ENCODE measurements at regions not wholly inside any gene's neighbourhood (a gene's known extent, or its start where the extent isn't known, plus 50 kb on each side); places are given as distances from the start of the nearest gene placed in this dataset.

- DNase-seq, result no peak
Measured at GRCh38 chr13:76795701-76796695, 90.2 kb downstream of the KCTD12 start.

- no peak for DNase-seq
Measured at GRCh38 chr13:76792731-76793347, 93.4 kb downstream of the KCTD12 start.

GRCh38 chr13:76790980-76791819 lies 95.0 kb downstream of the KCTD12 start:
- DNase-seq, result no peak

GRCh38 chr13:76790526-76790925 lies 95.7 kb downstream of the KCTD12 start:
- DNase-seq, result no peak

GRCh38 chr13:76783798-76784197 lies 102.4 kb downstream of the KCTD12 start:
- no peak for DNase-seq

GRCh38 chr13:76778853-76779252 lies 107.4 kb downstream of the KCTD12 start:
- no peak for DNase-seq

GRCh38 chr13:76777096-76777495 lies 109.1 kb downstream of the KCTD12 start:
- DNase-seq, result no peak

- no peak for DNase-seq
Measured at GRCh38 chr13:76775088-76775740, 111.0 kb downstream of the KCTD12 start.

- DNase-seq, result no peak
Measured at GRCh38 chr13:76773448-76774094, 112.6 kb downstream of the KCTD12 start.

- DNase-seq, result no peak
Measured at GRCh38 chr13:76772241-76772640, 114.0 kb downstream of the KCTD12 start.

GRCh38 chr13:76769271-76769791 lies 116.9 kb downstream of the KCTD12 start:
- DNase-seq, result no peak

- DNase-seq, result no peak
Measured at GRCh38 chr13:76768384-76768783, 117.8 kb downstream of the KCTD12 start.

GRCh38 chr13:76764916-76765315 lies 121.3 kb downstream of the KCTD12 start:
- DNase-seq, result no peak

GRCh38 chr13:76764429-76764828 lies 121.8 kb downstream of the KCTD12 start:
- no peak for DNase-seq

- no peak for DNase-seq
Measured at GRCh38 chr13:76762721-76763120, 123.5 kb downstream of the KCTD12 start.

- no peak for DNase-seq
Measured at GRCh38 chr13:76759877-76760276, 126.3 kb downstream of the KCTD12 start.

GRCh38 chr13:76758738-76759137 lies 127.5 kb downstream of the KCTD12 start:
- DNase-seq, result no peak

- no peak for DNase-seq
Measured at GRCh38 chr13:76758257-76758656, 127.9 kb downstream of the KCTD12 start.

- no peak for DNase-seq
Measured at GRCh38 chr13:76756451-76756850, 129.8 kb downstream of the KCTD12 start.

- DNase-seq, result no peak
Measured at GRCh38 chr13:76754414-76754813, 131.8 kb downstream of the KCTD12 start.

GRCh38 chr13:76751278-76751677 lies 134.9 kb downstream of the KCTD12 start:
- DNase-seq, result no peak

GRCh38 chr13:76750126-76750525 lies 136.1 kb downstream of the KCTD12 start:
- no peak for DNase-seq

All from NCI-H1930 (cell line).